ENCODE measurements at regions not wholly inside any gene's neighbourhood (a gene's known extent, or its start where the extent isn't known, plus 50 kb on each side); places are given as distances from the start of the nearest gene placed in this dataset.

GRCh38 chr3:56904552-56905215 is 102.9 kb upstream of the ARHGEF3 start:
- DNase-seq: no peak
- no peaks in the 10 kb centered on the region for H3K4me1 ChIP-seq (replicated peaks in 1 of 2)
- H3K27me3 ChIP-seq: no peaks in the 10 kb centered on the region
- H3K9me3 ChIP-seq (replicated peaks in 1 of 3): no peaks in the 10 kb centered on the region
- TF ChIP-seq CTCF (IDR thresholded peaks at IDR 0.05): no peak
- TF ChIP-seq POLR2A (IDR thresholded peaks at IDR 0.05): no peak
- no peak overlapping the region for H3K27ac ChIP-seq
- no peaks in the 10 kb centered on the region for H3K36me3 ChIP-seq (replicated peaks in 1 of 2)
- intact Hi-C loops (cut with DNase I): no loop called here
- no peak overlapping the region for H3K4me3 ChIP-seq
- WGBS, 4 donors: 86 to 91% (median 86%) methylated on average over 6 of the region's 6 CpGs

- DNase-seq: no peak
- Histone ChIP-seq H3K4me3 (no peak overlapping the region), H3K27me3 (no peaks in the 10 kb centered on the region), H3K27ac (no peak overlapping the region), H3K4me1 (replicated peaks in 1 of 2) (no peaks in the 10 kb centered on the region), H3K9me3 (replicated peaks in 1 of 3) (no peaks in the 10 kb centered on the region), H3K36me3 (replicated peaks in 1 of 2) (no peaks in the 10 kb centered on the region)
- 86 to 100% (median 90%) methylated on average over 1 of the region's 1 CpG for WGBS, 4 donors
- no peak for TF ChIP-seq POLR2A (IDR thresholded peaks at IDR 0.05)
- no peak for TF ChIP-seq CTCF (IDR thresholded peaks at IDR 0.05)
- intact Hi-C loops (cut with DNase I): no loop called here
These were observed 101.6 kb upstream of the ARHGEF3 start for GRCh38 chr3:56903231-56903782.

GRCh38 chr3:56902468-56903160 is 100.9 kb upstream of the ARHGEF3 start:
- no peak overlapping the region for H3K4me3 ChIP-seq
- WGBS, 4 donors: 91 to 100% (median 94%) methylated on average over 3 of the region's 3 CpGs
- H3K27me3 ChIP-seq: no peaks in the 10 kb centered on the region
- no peak for DNase-seq
- intact Hi-C loops (cut with DNase I): no loop called here
- no peak overlapping the region for H3K27ac ChIP-seq
- no peak for TF ChIP-seq CTCF (IDR thresholded peaks at IDR 0.05)
- no peaks in the 10 kb centered on the region for H3K4me1 ChIP-seq (replicated peaks in 1 of 2)
- no peaks in the 10 kb centered on the region for H3K9me3 ChIP-seq (replicated peaks in 1 of 3)
- H3K36me3 ChIP-seq (replicated peaks in 1 of 2): no peaks in the 10 kb centered on the region

- Histone ChIP-seq H3K27me3 (no peaks in the 10 kb centered on the region), H3K4me3 (no peak overlapping the region), H3K36me3 (replicated peaks in 1 of 2) (no peaks in the 10 kb centered on the region), H3K4me1 (replicated peaks in 1 of 2) (no peaks in the 10 kb centered on the region), H3K27ac (no peak overlapping the region), H3K9me3 (replicated peaks in 1 of 3) (no peaks in the 10 kb centered on the region)
- DNase-seq: no peak
- intact Hi-C loops (cut with DNase I): no loop called here
- TF ChIP-seq CTCF (IDR thresholded peaks at IDR 0.05) (no peak), POLR2A (IDR thresholded peaks at IDR 0.05) (no peak)
- WGBS, 4 donors: 0% methylated on average over 1 of the region's 1 CpG
These were observed 99.1 kb upstream of the ARHGEF3 start for GRCh38 chr3:56900801-56901200.

Data from adrenal gland (tissue), 9 donors.